ENCODE measurements at regions not wholly inside any gene's neighbourhood (a gene's known extent, or its start where the extent isn't known, plus 50 kb on each side); places are given as distances from the start of the nearest gene placed in this dataset.

GRCh38 chr12:45587012-45587411 lies 142.5 kb upstream of the ARID2 start:
- TF ChIP-seq CTCF (IDR thresholded peaks at IDR 0.05 in 4 of 5, conservative IDR thresholded peaks at IDR 0.05 in 1 of 5) (no peak), POLR2A (IDR thresholded peaks at IDR 0.05) (no peak)
